ENCODE measurements at regions not wholly inside any gene's neighbourhood (a gene's known extent, or its start where the extent isn't known, plus 50 kb on each side); places are given as distances from the start of the nearest gene placed in this dataset.
A peak's percentile ranks its signal among the peaks of the same experiment; 100 is the strongest.
"Not testable (repeated sequence)": the region's sequence is repeated elsewhere in the genome, so short reads cannot be mapped to it uniquely, and the experiment has no call there.

DNA sequence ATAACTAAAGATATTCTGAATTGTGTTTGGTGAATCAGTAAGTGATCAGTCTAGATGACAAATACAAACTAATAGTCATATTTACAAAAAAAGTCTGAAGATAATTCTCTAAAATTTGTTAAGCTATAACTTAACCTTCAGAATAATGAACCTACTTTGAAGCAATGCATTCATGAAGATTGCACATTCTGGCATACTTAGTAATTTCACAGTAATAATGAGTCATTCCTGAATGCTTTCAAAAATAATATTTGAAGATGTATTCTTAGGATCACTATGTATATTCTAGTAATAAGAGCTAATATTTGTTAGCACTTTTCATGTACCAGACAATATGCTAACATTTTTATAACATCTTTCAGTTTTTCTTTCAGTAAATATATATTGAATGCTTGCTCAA lies 756.7 kb upstream of the SLIT2 start:
- CTCF ChIA-PET, result no interaction called here
- POLR2A ChIA-PET, result no interaction called here
- TF ChIP-seq CTCF (IDR thresholded peaks at IDR 0.05; ENCODE audit: insufficient read depth, low read length, missing control alignments), result no peak
- no peak overlapping the region for H3K4me3 ChIP-seq (ENCODE audit: low read depth, low read length)
- DNase-seq (ENCODE audit: low read depth, low spot score), result no peak

- no peak for TF ChIP-seq CTCF (IDR thresholded peaks at IDR 0.05; ENCODE audit: insufficient read depth, low read length, missing control alignments)
- DNase-seq (ENCODE audit: low read depth, low spot score), result no peak
- H3K4me3 ChIP-seq (ENCODE audit: low read depth, low read length), result no peak overlapping the region
- ChIA-PET POLR2A (no interaction called here), CTCF (no interaction called here)
Observed at GRCh38 chr4:19492606-19493005, 759.1 kb upstream of the SLIT2 start.

DNA sequence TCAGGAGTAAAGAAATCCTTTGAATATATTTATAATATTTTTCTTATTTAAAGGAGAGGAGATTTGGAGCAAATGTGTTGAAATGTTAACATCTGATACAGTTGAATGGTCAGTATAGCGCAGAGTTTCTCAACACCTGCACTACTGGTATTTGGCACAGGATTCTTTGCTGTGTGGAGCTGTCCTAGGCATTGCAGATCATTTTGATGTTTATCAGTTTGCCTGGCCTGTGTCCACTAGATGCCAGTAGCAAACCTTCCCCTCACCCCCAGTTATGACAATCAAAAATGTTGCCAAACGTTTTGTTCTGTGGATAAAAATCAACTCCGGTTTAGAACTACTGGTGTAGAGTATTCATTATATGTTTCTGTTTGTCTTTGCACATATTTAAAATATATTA lies 765.3 kb upstream of the SLIT2 start:
- POLR2A ChIA-PET, result no interaction called here
- no peak overlapping the region for H3K4me3 ChIP-seq (ENCODE audit: low read depth, low read length)
- no peak for TF ChIP-seq CTCF (IDR thresholded peaks at IDR 0.05; ENCODE audit: insufficient read depth, low read length, missing control alignments)
- CTCF ChIA-PET, result no interaction called here
- DNase-seq (ENCODE audit: low read depth, low spot score), result no peak

DNA sequence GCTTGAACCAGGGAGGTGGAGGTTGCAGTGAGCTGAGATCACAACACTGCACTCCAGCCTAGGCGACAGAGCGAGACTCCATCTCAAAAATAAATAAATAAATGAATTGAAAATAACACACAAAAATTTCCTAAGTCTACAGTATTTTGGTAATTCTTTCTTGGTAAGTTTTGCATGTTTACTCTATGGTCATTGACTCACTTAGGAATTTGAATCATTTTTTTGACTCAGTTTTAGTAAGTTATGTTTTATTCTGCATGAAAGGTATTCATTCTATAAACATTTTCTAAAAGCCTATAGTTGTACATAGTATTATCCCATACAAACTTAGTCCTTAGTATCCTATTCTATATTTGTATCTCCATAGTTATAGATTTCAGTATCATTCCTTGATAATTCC lies 772.9 kb upstream of the SLIT2 start:
- POLR2A ChIA-PET, result no interaction called here

DNA sequence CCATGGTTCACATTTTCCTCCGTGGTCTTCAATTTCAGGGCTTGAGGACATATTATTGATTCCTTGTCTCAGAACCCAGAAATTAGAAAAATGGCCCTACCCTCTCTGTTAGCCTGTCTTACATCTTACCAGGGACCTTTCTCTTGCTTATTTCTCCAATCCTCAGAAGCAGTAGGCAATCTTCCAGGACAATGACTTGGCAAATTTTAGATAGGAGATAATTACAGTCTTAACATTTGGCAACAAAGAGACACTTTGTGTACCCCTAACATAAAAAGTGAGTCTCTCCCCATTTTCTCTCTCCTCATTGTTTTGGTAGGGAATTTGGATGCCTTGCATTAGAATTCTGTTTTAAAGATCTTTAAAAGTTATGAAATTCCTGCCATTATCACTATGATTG lies 778.1 kb upstream of the SLIT2 start:
- no peak overlapping the region for H3K4me3 ChIP-seq (ENCODE audit: low read depth, low read length)
- CTCF ChIA-PET, result no interaction called here
- DNase-seq (ENCODE audit: low read depth, low spot score), result no peak
- no peak for TF ChIP-seq CTCF (IDR thresholded peaks at IDR 0.05; ENCODE audit: insufficient read depth, low read length, missing control alignments)
- POLR2A ChIA-PET, result no interaction called here

More for the DNA sequence above, 772.9 kb upstream of the SLIT2 start:
- no peak overlapping the region for H3K4me3 ChIP-seq (ENCODE audit: low read depth, low read length)
- TF ChIP-seq CTCF (IDR thresholded peaks at IDR 0.05; ENCODE audit: insufficient read depth, low read length, missing control alignments), result no peak
- peak; percentile 29 for DNase-seq (ENCODE audit: low read depth, low spot score)
- CTCF ChIA-PET, result interaction anchor here (1.4 kb wide), 1 partner anchor 770 kb away, joined by 4 read pairs; no protein-coding TSS in a partner anchor

- ChIA-PET CTCF (no interaction called here), POLR2A (no interaction called here)
- no peak overlapping the region for H3K4me3 ChIP-seq (ENCODE audit: low read depth, low read length)
- no peak for DNase-seq (ENCODE audit: low read depth, low spot score)
- no peak for TF ChIP-seq CTCF (IDR thresholded peaks at IDR 0.05; ENCODE audit: insufficient read depth, low read length, missing control alignments)
Observed at GRCh38 chr4:19472666-19473065, 779.0 kb upstream of the SLIT2 start.

GRCh38 chr4:19470001-19470400 lies 781.7 kb upstream of the SLIT2 start:
- DNase-seq (ENCODE audit: low read depth, low spot score); POLR2A ChIA-PET: not testable (repeated sequence)
- CTCF ChIA-PET, result interaction anchor here (1.3 kb wide), 1 partner anchor 9 kb away, joined by 3 read pairs; no protein-coding TSS in a partner anchor

More at GRCh38 chr4:19470001-19470400, 781.7 kb upstream of the SLIT2 start:
- not testable (repeated sequence) for H3K4me3 ChIP-seq (ENCODE audit: low read depth, low read length)

Data from AG04449 (cell line).